ENCODE measurements at regions not wholly inside any gene's neighbourhood (a gene's known extent, or its start where the extent isn't known, plus 50 kb on each side); places are given as distances from the start of the nearest gene placed in this dataset.

- H3K27ac ChIP-seq (ENCODE audit: low read depth, low read length) = no peak overlapping the region
- no peak overlapping the region for H3K4me3 ChIP-seq (ENCODE audit: low read length in 3 of 3)
- H3K9me3 ChIP-seq (ENCODE audit: control insufficient read depth in 3 of 3, low read length in 3 of 3) = no peaks in the 10 kb centered on the region
- H3K9ac ChIP-seq (ENCODE audit: low read depth in 1 of 3, low read length in 3 of 3) = no peak overlapping the region
- no peaks in the 10 kb centered on the region for H3K4me1 ChIP-seq (ENCODE audit: control insufficient read depth in 3 of 3, insufficient read depth in 3 of 3, low read length in 3 of 3)
- H3K36me3 ChIP-seq (ENCODE audit: control insufficient read depth in 3 of 3, insufficient read depth in 3 of 3, low read length in 3 of 3) = no peaks in the 10 kb centered on the region
- H3K27me3 ChIP-seq (ENCODE audit: control insufficient read depth in 3 of 3, insufficient read depth in 3 of 3, low read length in 3 of 3) = no peaks in the 10 kb centered on the region
These were observed 222.2 kb downstream of the BCL11A start for GRCh38 chr2:60331115-60331809.

- Histone ChIP-seq H3K27ac (ENCODE audit: low read depth, low read length) (no peak overlapping the region), H3K36me3 (ENCODE audit: control insufficient read depth in 3 of 3, insufficient read depth in 3 of 3, low read length in 3 of 3) (no peaks in the 10 kb centered on the region), H3K4me1 (ENCODE audit: control insufficient read depth in 3 of 3, insufficient read depth in 3 of 3, low read length in 3 of 3) (no peaks in the 10 kb centered on the region), H3K4me3 (ENCODE audit: low read length in 3 of 3) (no peak overlapping the region), H3K9me3 (ENCODE audit: control insufficient read depth in 3 of 3, low read length in 3 of 3) (peaks cover 0 to 3% (median 0%) of the 10 kb centered on the region in 3 donors), H3K27me3 (ENCODE audit: control insufficient read depth in 3 of 3, insufficient read depth in 3 of 3, low read length in 3 of 3) (no peaks in the 10 kb centered on the region), H3K9ac (ENCODE audit: low read depth in 1 of 3, low read length in 3 of 3) (no peak overlapping the region)
These were observed 224.2 kb downstream of the BCL11A start for GRCh38 chr2:60329225-60329624.

- H3K27ac ChIP-seq (ENCODE audit: low read depth, low read length) = no peak overlapping the region
- peaks cover 0 to 3% (median 0%) of the 10 kb centered on the region in 3 donors for H3K9me3 ChIP-seq (ENCODE audit: control insufficient read depth in 3 of 3, low read length in 3 of 3)
- H3K4me3 ChIP-seq (ENCODE audit: low read length in 3 of 3) = no peak overlapping the region
- H3K36me3 ChIP-seq (ENCODE audit: control insufficient read depth in 3 of 3, insufficient read depth in 3 of 3, low read length in 3 of 3) = no peaks in the 10 kb centered on the region
- peaks cover 0 to 14% (median 8%) of the 10 kb centered on the region in 3 donors for H3K27me3 ChIP-seq (ENCODE audit: control insufficient read depth in 3 of 3, insufficient read depth in 3 of 3, low read length in 3 of 3)
- no peaks in the 10 kb centered on the region for H3K4me1 ChIP-seq (ENCODE audit: control insufficient read depth in 3 of 3, insufficient read depth in 3 of 3, low read length in 3 of 3)
- no peak overlapping the region for H3K9ac ChIP-seq (ENCODE audit: low read depth in 1 of 3, low read length in 3 of 3)
These were observed 228.9 kb downstream of the BCL11A start for GRCh38 chr2:60324536-60324935.

GRCh38 chr2:60321816-60322215 is 231.6 kb downstream of the BCL11A start:
- H3K36me3 ChIP-seq (ENCODE audit: control insufficient read depth in 3 of 3, insufficient read depth in 3 of 3, low read length in 3 of 3) = no peaks in the 10 kb centered on the region

GRCh38 chr2:60320724-60321123 is 232.7 kb downstream of the BCL11A start:
- Histone ChIP-seq H3K9me3 (ENCODE audit: control insufficient read depth in 3 of 3, low read length in 3 of 3) (no peaks in the 10 kb centered on the region), H3K36me3 (ENCODE audit: control insufficient read depth in 3 of 3, insufficient read depth in 3 of 3, low read length in 3 of 3) (no peaks in the 10 kb centered on the region), H3K27me3 (ENCODE audit: control insufficient read depth in 3 of 3, insufficient read depth in 3 of 3, low read length in 3 of 3) (peaks cover 10 to 29% (median 12%) of the 10 kb centered on the region in 3 donors), H3K27ac (ENCODE audit: low read depth, low read length) (no peak overlapping the region), H3K9ac (ENCODE audit: low read depth in 1 of 3, low read length in 3 of 3) (no peak overlapping the region), H3K4me1 (ENCODE audit: control insufficient read depth in 3 of 3, insufficient read depth in 3 of 3, low read length in 3 of 3) (peaks cover 0 to 7% (median 4%) of the 10 kb centered on the region in 3 donors), H3K4me3 (ENCODE audit: low read length in 3 of 3) (no peak overlapping the region)

More at GRCh38 chr2:60321816-60322215, 231.6 kb downstream of the BCL11A start:
- Histone ChIP-seq H3K9ac (ENCODE audit: low read depth in 1 of 3, low read length in 3 of 3) (no peak overlapping the region), H3K27me3 (ENCODE audit: control insufficient read depth in 3 of 3, insufficient read depth in 3 of 3, low read length in 3 of 3) (peaks cover 8 to 28% (median 12%) of the 10 kb centered on the region in 3 donors), H3K4me1 (ENCODE audit: control insufficient read depth in 3 of 3, insufficient read depth in 3 of 3, low read length in 3 of 3) (peaks cover 0 to 7% (median 4%) of the 10 kb centered on the region in 3 donors), H3K9me3 (ENCODE audit: control insufficient read depth in 3 of 3, low read length in 3 of 3) (peaks cover 0 to 3% (median 0%) of the 10 kb centered on the region in 3 donors), H3K27ac (ENCODE audit: low read depth, low read length) (no peak overlapping the region), H3K4me3 (ENCODE audit: low read length in 3 of 3) (no peak overlapping the region)

- no peaks in the 10 kb centered on the region for H3K36me3 ChIP-seq (ENCODE audit: control insufficient read depth in 3 of 3, insufficient read depth in 3 of 3, low read length in 3 of 3)
- no peak overlapping the region for H3K9ac ChIP-seq (ENCODE audit: low read depth in 1 of 3, low read length in 3 of 3)
- H3K27me3 ChIP-seq (ENCODE audit: control insufficient read depth in 3 of 3, insufficient read depth in 3 of 3, low read length in 3 of 3) = peaks cover 10 to 29% (median 12%) of the 10 kb centered on the region in 3 donors
- H3K4me3 ChIP-seq (ENCODE audit: low read length in 3 of 3) = no peak overlapping the region
- peaks cover 0 to 7% (median 4%) of the 10 kb centered on the region in 3 donors for H3K4me1 ChIP-seq (ENCODE audit: control insufficient read depth in 3 of 3, insufficient read depth in 3 of 3, low read length in 3 of 3)
- no peak overlapping the region for H3K27ac ChIP-seq (ENCODE audit: low read depth, low read length)
- H3K9me3 ChIP-seq (ENCODE audit: control insufficient read depth in 3 of 3, low read length in 3 of 3) = no peaks in the 10 kb centered on the region
These were observed 234.4 kb downstream of the BCL11A start for GRCh38 chr2:60319031-60319547.

- no peak overlapping the region for H3K27ac ChIP-seq (ENCODE audit: low read depth, low read length)
- no peak overlapping the region for H3K4me3 ChIP-seq (ENCODE audit: low read length in 3 of 3)
- H3K27me3 ChIP-seq (ENCODE audit: control insufficient read depth in 3 of 3, insufficient read depth in 3 of 3, low read length in 3 of 3) = peaks cover 10 to 29% (median 12%) of the 10 kb centered on the region in 3 donors
- H3K9me3 ChIP-seq (ENCODE audit: control insufficient read depth in 3 of 3, low read length in 3 of 3) = no peaks in the 10 kb centered on the region
- no peaks in the 10 kb centered on the region for H3K36me3 ChIP-seq (ENCODE audit: control insufficient read depth in 3 of 3, insufficient read depth in 3 of 3, low read length in 3 of 3)
- no peak overlapping the region for H3K9ac ChIP-seq (ENCODE audit: low read depth in 1 of 3, low read length in 3 of 3)
- peaks cover 0 to 7% (median 4%) of the 10 kb centered on the region in 3 donors for H3K4me1 ChIP-seq (ENCODE audit: control insufficient read depth in 3 of 3, insufficient read depth in 3 of 3, low read length in 3 of 3)
These were observed 234.9 kb downstream of the BCL11A start for GRCh38 chr2:60318544-60318943.

- peak overlapping the region in 2 of 3 donors; percentile 15 to 16 for H3K4me3 ChIP-seq (ENCODE audit: low read length in 3 of 3)
- no peak overlapping the region for H3K9ac ChIP-seq (ENCODE audit: low read depth in 1 of 3, low read length in 3 of 3)
- H3K9me3 ChIP-seq (ENCODE audit: control insufficient read depth in 3 of 3, low read length in 3 of 3) = no peaks in the 10 kb centered on the region
- no peak overlapping the region for H3K27ac ChIP-seq (ENCODE audit: low read depth, low read length)
- H3K36me3 ChIP-seq (ENCODE audit: control insufficient read depth in 3 of 3, insufficient read depth in 3 of 3, low read length in 3 of 3) = no peaks in the 10 kb centered on the region
- H3K4me1 ChIP-seq (ENCODE audit: control insufficient read depth in 3 of 3, insufficient read depth in 3 of 3, low read length in 3 of 3) = peaks cover 0 to 7% (median 4%) of the 10 kb centered on the region in 3 donors
- peaks cover 10 to 26% (median 12%) of the 10 kb centered on the region in 3 donors for H3K27me3 ChIP-seq (ENCODE audit: control insufficient read depth in 3 of 3, insufficient read depth in 3 of 3, low read length in 3 of 3)
These were observed 235.6 kb downstream of the BCL11A start for GRCh38 chr2:60317844-60318243.

GRCh38 chr2:60317034-60317386 is 236.4 kb downstream of the BCL11A start:
- Histone ChIP-seq H3K4me3 (ENCODE audit: low read length in 3 of 3) (no peak overlapping the region), H3K27ac (ENCODE audit: low read depth, low read length) (no peak overlapping the region), H3K9me3 (ENCODE audit: control insufficient read depth in 3 of 3, low read length in 3 of 3) (no peaks in the 10 kb centered on the region), H3K27me3 (ENCODE audit: control insufficient read depth in 3 of 3, insufficient read depth in 3 of 3, low read length in 3 of 3) (peaks cover 10 to 24% (median 12%) of the 10 kb centered on the region in 3 donors), H3K36me3 (ENCODE audit: control insufficient read depth in 3 of 3, insufficient read depth in 3 of 3, low read length in 3 of 3) (no peaks in the 10 kb centered on the region), H3K9ac (ENCODE audit: low read depth in 1 of 3, low read length in 3 of 3) (no peak overlapping the region), H3K4me1 (ENCODE audit: control insufficient read depth in 3 of 3, insufficient read depth in 3 of 3, low read length in 3 of 3) (peaks cover 0 to 7% (median 4%) of the 10 kb centered on the region in 3 donors)

- peaks cover 10 to 24% (median 12%) of the 10 kb centered on the region in 3 donors for H3K27me3 ChIP-seq (ENCODE audit: control insufficient read depth in 3 of 3, insufficient read depth in 3 of 3, low read length in 3 of 3)
- peaks cover 0 to 7% (median 4%) of the 10 kb centered on the region in 3 donors for H3K4me1 ChIP-seq (ENCODE audit: control insufficient read depth in 3 of 3, insufficient read depth in 3 of 3, low read length in 3 of 3)
- no peak overlapping the region for H3K27ac ChIP-seq (ENCODE audit: low read depth, low read length)
- no peaks in the 10 kb centered on the region for H3K36me3 ChIP-seq (ENCODE audit: control insufficient read depth in 3 of 3, insufficient read depth in 3 of 3, low read length in 3 of 3)
- H3K9ac ChIP-seq (ENCODE audit: low read depth in 1 of 3, low read length in 3 of 3) = no peak overlapping the region
- H3K9me3 ChIP-seq (ENCODE audit: control insufficient read depth in 3 of 3, low read length in 3 of 3) = no peaks in the 10 kb centered on the region
- no peak overlapping the region for H3K4me3 ChIP-seq (ENCODE audit: low read length in 3 of 3)
These were observed 236.9 kb downstream of the BCL11A start for GRCh38 chr2:60316381-60317033.

All from skeletal muscle tissue (tissue), 3 donors.